ENCODE measurements at regions not wholly inside any gene's neighbourhood (a gene's known extent, or its start where the extent isn't known, plus 50 kb on each side); places are given as distances from the start of the nearest gene placed in this dataset.

- TF ChIP-seq EZH2 (IDR thresholded peaks at IDR 0.05; ENCODE audit: borderline replicate concordance, low read depth, low read length, severe bottlenecking) (no peak), CTCF (IDR thresholded peaks at IDR 0.05; ENCODE audit: borderline replicate concordance, extremely low read depth, low read length, poor library complexity, severe bottlenecking) (no peak)
Measured at GRCh38 chr3:118809696-118810498, 224.7 kb downstream of the IGSF11 start.
